SK-N-SH (cell line): ENCODE measurements at regions not wholly inside any gene's neighbourhood (a gene's known extent, or its start where the extent isn't known, plus 50 kb on each side); places are given as distances from the start of the nearest gene placed in this dataset.

ENCODE experiments used
- CTCF ChIA-PET: fragments of 300-600, 350-600 bp; formaldehyde crosslinking; extraction: SDS; loops from one replicate; lab custom pipeline; 2021; lab: Yijun Ruan, JAX
- POLR2A ChIA-PET: fragments of 350-600 bp; sonication (Branson Sonifier 250); formaldehyde crosslinking; extraction: SDS; loops from one replicate; lab custom pipeline; 2020; ENCODE audit warnings: antibody characterized with exemption, inconsistent platforms; lab: Yijun Ruan, JAX
- DNase-seq: peaks from one replicate; pipeline ENCODE4 v3.0.0; 2012
- H2AFZ ChIP-seq: fragments of 200-600 bp; sonication (generic); 2 replicates; pipeline ENCODE4 v1.8.1; 2016; ENCODE audit warnings: antibody characterized with exemption, mild to moderate bottlenecking, low read depth
- H3F3A ChIP-seq: fragments of 200-600 bp; sonication (generic); replicated peaks from 2 replicates; pipeline ENCODE3; 2016; ENCODE audit warnings: antibody characterized with exemption, mild to moderate bottlenecking; ENCODE audit not compliant: insufficient read depth
- H3K27ac ChIP-seq, 2 experiments: fragments of 200-500 bp in 1 of 2; fragments of 200-600 bp in 1 of 2; sonication (Bioruptor generic) in 1 of 2; sonication (generic), shearing (Covaris generic) in 1 of 2; 2 replicates each; pipeline versions ENCODE4 v1.5.1 to v1.6.1; 2014 to 2016; ENCODE audit warnings: low read depth in 2 of 2, inconsistent platforms in 1 of 2, low read length in 1 of 2, mild to moderate bottlenecking in 1 of 2, mixed read lengths in 1 of 2
- H3K27me3 ChIP-seq: fragments of 200-600 bp; sonication (generic), shearing (Covaris generic); 2 replicates; pipeline ENCODE4 v1.6.1; 2016; ENCODE audit warnings: mixed run types; ENCODE audit not compliant: insufficient read depth
- H3K36me3 ChIP-seq, 2 experiments: fragments of 200-500 bp in 1 of 2; fragments of 200-600 bp in 1 of 2; sonication (Bioruptor generic) in 1 of 2; sonication (generic) in 1 of 2; replicated peaks in 1 of 2; 2 replicates each; pipeline versions ENCODE3 to v1.5.1; 2014 to 2016; ENCODE audit warnings: low read length in 1 of 2, mild to moderate bottlenecking in 1 of 2; ENCODE audit not compliant: insufficient read depth in 2 of 2, control insufficient read depth in 1 of 2
- H3K4me1 ChIP-seq, 2 experiments: fragments of 200-500 bp in 1 of 2; fragments of 200-600 bp in 1 of 2; sonication (Bioruptor generic) in 1 of 2; sonication (generic), shearing (Covaris generic) in 1 of 2; 2 replicates each; pipeline versions ENCODE4 v1.5.1 to v1.6.1; 2014 to 2016; ENCODE audit warnings: low read depth in 1 of 2, low read length in 1 of 2, mixed run types in 1 of 2; ENCODE audit not compliant: insufficient read depth in 2 of 2, control insufficient read depth in 1 of 2
- H3K4me2 ChIP-seq: fragments of 200-600 bp; sonication (generic), shearing (Covaris generic); 2 replicates; pipeline ENCODE4 v1.6.1; 2017; ENCODE audit warnings: mixed run types
- H3K4me3 ChIP-seq, 2 experiments: fragments of 200-500 bp in 1 of 2; fragments of 200-600 bp in 1 of 2; sonication (Bioruptor generic) in 1 of 2; sonication (generic), shearing (Covaris generic) in 1 of 2; 2 replicates each; pipeline versions ENCODE4 v1.5.1 to v1.8.1; 2014 to 2016; ENCODE audit warnings: low read depth in 2 of 2, inconsistent platforms in 1 of 2, low read length in 1 of 2, mild to moderate bottlenecking in 1 of 2, mixed read lengths in 1 of 2, moderate library complexity in 1 of 2
- H3K79me2 ChIP-seq: fragments of 200-600 bp; sonication (generic); 2 replicates; pipeline ENCODE4 v1.8.1; 2017; ENCODE audit warnings: mild to moderate bottlenecking; ENCODE audit not compliant: insufficient read depth
- H3K9ac ChIP-seq: fragments of 200-600 bp; sonication (generic); 2 replicates; pipeline ENCODE4 v1.6.1; 2017; ENCODE audit warnings: mixed run types
- H3K9me2 ChIP-seq: fragments of 200-600 bp; sonication (generic); 2 replicates; pipeline ENCODE4 v1.6.1; 2017; ENCODE audit warnings: mixed run types
- H3K9me3 ChIP-seq: fragments of 200-600 bp; sonication (generic); 2 replicates; pipeline ENCODE4 v1.6.1; 2017; ENCODE audit warnings: mixed run types, mild to moderate bottlenecking, moderate library complexity
- H4K20me1 ChIP-seq: fragments of 200-600 bp; sonication (generic); 2 replicates; pipeline ENCODE4 v1.6.1; 2017; ENCODE audit warnings: mild to moderate bottlenecking, mixed run types; ENCODE audit not compliant: insufficient read depth
- CHD2 ChIP-seq: fragments of 150-350 bp; IDR thresholded peaks from 2 replicates; pipeline ENCODE4 v1.6.1; 2018; ENCODE audit warnings: low read length; ENCODE audit not compliant: partially characterized antibody
- CTCF ChIP-seq: fragments of 200-600 bp; sonication (generic); IDR thresholded peaks from 2 replicates; pipeline ENCODE4 v1.6.1; 2017; ENCODE audit warnings: antibody characterized with exemption, mild to moderate bottlenecking, moderate library complexity
- ELF1 ChIP-seq: IDR thresholded peaks from 2 replicates; pipeline ENCODE4 v1.4.0; 2012
- EP300 ChIP-seq, 2 experiments: IDR thresholded peaks; 2 replicates each; pipeline versions ENCODE4 v1.4.0 to v1.6.1; 2012; ENCODE audit warnings: borderline replicate concordance in 1 of 2, low read depth in 1 of 2, low read length in 1 of 2
- FOSL2 ChIP-seq: IDR thresholded peaks from 2 replicates; pipeline ENCODE4 v1.4.0; 2012; ENCODE audit warnings: low read depth, mild to moderate bottlenecking, moderate library complexity, borderline replicate concordance
- FOXJ3 ChIP-seq: sonication (generic); formaldehyde crosslinking; IDR thresholded peaks from 2 replicates; pipeline ENCODE4 v1.5.1; 2020; ENCODE audit warnings: mild to moderate bottlenecking, missing genetic modification reagents
- FOXM1 ChIP-seq: IDR thresholded peaks from 2 replicates; pipeline ENCODE4 v1.4.0; 2012; ENCODE audit warnings: low read depth, mild to moderate bottlenecking
- MEF2A ChIP-seq: IDR thresholded peaks from 2 replicates; pipeline ENCODE4 v1.4.0; 2012; ENCODE audit warnings: low read depth, borderline replicate concordance
- NFIC ChIP-seq: IDR thresholded peaks from 2 replicates; pipeline ENCODE4 v1.4.0; 2012; ENCODE audit warnings: borderline replicate concordance
- NRF1 ChIP-seq: IDR thresholded peaks from 2 replicates; pipeline ENCODE4 v1.6.1; 2012; ENCODE audit warnings: low read depth, mild to moderate bottlenecking, low read length
- RAD21 ChIP-seq: IDR thresholded peaks from 2 replicates; pipeline ENCODE4 v1.6.1; 2012; ENCODE audit warnings: mild to moderate bottlenecking, low read length
- RXRA ChIP-seq: IDR thresholded peaks from 2 replicates; pipeline ENCODE4 v1.4.0; 2012; ENCODE audit warnings: low read depth, mild to moderate bottlenecking, borderline replicate concordance
- SIN3A ChIP-seq: IDR thresholded peaks from 2 replicates; pipeline ENCODE4 v1.6.1; 2012; ENCODE audit warnings: low read depth, mild to moderate bottlenecking, low read length, moderate library complexity, borderline replicate concordance
- TCF12 ChIP-seq: IDR thresholded peaks from 2 replicates; pipeline ENCODE4 v1.4.0; 2012
- TEAD4 ChIP-seq: IDR thresholded peaks from 2 replicates; pipeline ENCODE4 v1.4.0; 2012; ENCODE audit warnings: mild to moderate bottlenecking, borderline replicate concordance; ENCODE audit not compliant: insufficient read depth
- USF2 ChIP-seq: fragments of 150-350 bp; IDR thresholded peaks from 2 replicates; pipeline ENCODE4 v1.6.1; 2017; ENCODE audit warnings: antibody characterized with exemption, low read length, low read depth, borderline replicate concordance
- WGBS: methylation state at CpG from one replicate; pipeline ENCODE4 v1.1.6; 2017; ENCODE audit warnings: low lambda C conversion rate; 5-methylcytosine and 5-hydroxymethylcytosine counted together
- TF ChIP-seq, protein P1 (sequence below): IDR thresholded peaks from 2 replicates; pipeline ENCODE4 v1.4.0; 2012; ENCODE audit warnings: low read depth
- TF ChIP-seq, protein P2 (sequence below): IDR thresholded peaks from 2 replicates; pipeline ENCODE4 v1.4.0; 2012; ENCODE audit warnings: low read depth, borderline replicate concordance

DNA sequence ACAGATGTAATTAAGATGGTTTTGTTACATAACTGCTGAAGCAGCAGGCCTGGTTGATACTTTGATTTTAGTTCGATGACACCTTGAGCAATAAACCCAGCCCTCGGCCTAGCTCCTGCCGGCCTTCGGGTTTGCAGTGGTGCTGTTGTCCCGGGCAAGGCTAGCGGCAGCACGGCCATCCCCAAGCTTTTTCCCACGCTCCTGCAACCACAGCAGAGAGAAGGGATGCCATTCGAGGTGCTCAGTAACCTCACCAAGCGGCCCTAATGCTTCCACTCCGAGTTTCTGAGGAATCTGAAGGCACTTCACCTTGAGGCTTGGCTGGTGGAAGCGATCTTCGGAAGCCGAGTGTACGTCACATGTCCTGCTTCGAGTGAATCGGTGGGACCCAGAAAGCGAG, 182.1 kb downstream of the NAF1 start:
- POLR2A ChIA-PET = no interaction called here
- H3K27me3 ChIP-seq = no peaks in the 10 kb centered on the region

More for the DNA sequence above, 182.1 kb downstream of the NAF1 start:
- TF ChIP-seq USF2 (no peak), ELF1 (no peak), NRF1 (no peak), CTCF (no peak), FOXJ3 (CRISPR knock-in tag) (no peak), FOXM1 (no peak), RXRA (no peak), TCF12 (no peak), EP300 (IDR thresholded peaks at IDR 0.05; ENCODE audit: borderline replicate concordance in 1 of 2, low read depth in 1 of 2, low read length in 1 of 2) (no peak), RAD21 (no peak), MEF2A (no peak), CHD2 (no peak), TEAD4 (no peak), FOSL2 (no peak), NFIC (no peak), SIN3A (no peak)
- TF ChIP-seq, protein P1, sequence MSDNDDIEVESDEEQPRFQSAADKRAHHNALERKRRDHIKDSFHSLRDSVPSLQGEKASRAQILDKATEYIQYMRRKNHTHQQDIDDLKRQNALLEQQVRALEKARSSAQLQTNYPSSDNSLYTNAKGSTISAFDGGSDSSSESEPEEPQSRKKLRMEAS = no peak
- TF ChIP-seq, protein P2, sequence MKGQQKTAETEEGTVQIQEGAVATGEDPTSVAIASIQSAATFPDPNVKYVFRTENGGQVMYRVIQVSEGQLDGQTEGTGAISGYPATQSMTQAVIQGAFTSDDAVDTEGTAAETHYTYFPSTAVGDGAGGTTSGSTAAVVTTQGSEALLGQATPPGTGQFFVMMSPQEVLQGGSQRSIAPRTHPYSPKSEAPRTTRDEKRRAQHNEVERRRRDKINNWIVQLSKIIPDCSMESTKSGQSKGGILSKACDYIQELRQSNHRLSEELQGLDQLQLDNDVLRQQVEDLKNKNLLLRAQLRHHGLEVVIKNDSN = no peak
- no peak overlapping the region for H3K4me3 ChIP-seq
- CTCF ChIA-PET = no interaction called here
- no peak overlapping the region for H3K4me2 ChIP-seq
- H2AFZ ChIP-seq = no peak overlapping the region
- H3K79me2 ChIP-seq = no peaks in the 10 kb centered on the region
- H3K4me1 ChIP-seq = no peaks in the 10 kb centered on the region
- no peak overlapping the region for H3K9ac ChIP-seq
- H3K9me3 ChIP-seq = no peaks in the 10 kb centered on the region
- no peaks in the 10 kb centered on the region for H3F3A ChIP-seq
- H3K36me3 ChIP-seq = no peaks in the 10 kb centered on the region
- DNase-seq = no peak
- no peaks in the 10 kb centered on the region for H3K9me2 ChIP-seq
- H4K20me1 ChIP-seq = no peaks in the 10 kb centered on the region
- 32% methylated on average over 10 of the region's 18 CpGs for WGBS
- H3K27ac ChIP-seq = no peak overlapping the region
